A549 (cell line): ENCODE measurements at regions not wholly inside any gene's neighbourhood (a gene's known extent, or its start where the extent isn't known, plus 50 kb on each side); places are given as distances from the start of the nearest gene placed in this dataset.

Source experiments
- ATAC-seq, 2 experiments: fragments of 200-7000 bp in 1 of 2; fragments of >200 bp in 1 of 2; cut with Nextera tagmentation in 1 of 2; cut with Tn5 transposase in 1 of 2; 3 replicates each; pipeline versions ENCODE4 v1.8.0 to v1.9.1; 2018 to 2020; ENCODE audit warnings: mild to moderate bottlenecking in 1 of 2, moderate library complexity in 1 of 2
- CTCF ChIA-PET: fragments of 300-600 bp; sonication (Branson Sonifier 250); formaldehyde crosslinking; extraction: SDS; loops from one replicate; lab custom pipeline; 2021; ENCODE audit warnings: antibody characterized with exemption, inconsistent platforms; lab: Yijun Ruan, JAX
- POLR2A ChIA-PET: fragments of 350-600 bp; formaldehyde crosslinking; extraction: SDS; loops from one replicate; lab custom pipeline; 2021; ENCODE audit warnings: antibody characterized with exemption, inconsistent platforms; lab: Yijun Ruan, JAX
- DNase-seq, 2 experiments: peaks; one replicate each; pipeline versions ENCODE4 v3.0.0 to v3.0.0-alpha.2; 2011 to 2016; ENCODE audit warnings: low read depth in 1 of 2, low spot score in 1 of 2
- FAIRE-seq: peaks from 2 replicates; lab custom pipeline; 2011; peaks lifted over from hg19 to GRCh38; lab: Jason Lieb, UNC
- H3K27ac ChIP-seq, 2 experiments: fragments of >200 bp; sonication (Bioruptor Twin); formaldehyde crosslinking; 3 replicates each; pipeline ENCODE4 v1.5.1; 2016 to 2017
- H3K4me1 ChIP-seq: fragments of >200 bp; sonication (Bioruptor Twin); formaldehyde crosslinking; 3 replicates; pipeline ENCODE4 v1.6.1; 2016
- H3K4me2 ChIP-seq: fragments of >200 bp; sonication (Bioruptor Twin); formaldehyde crosslinking; 3 replicates; pipeline ENCODE4 v1.6.1; 2016
- H3K4me3 ChIP-seq: fragments of >200 bp; sonication (Bioruptor Twin); formaldehyde crosslinking; 3 replicates; pipeline ENCODE4 v1.5.1; 2016
- H3K9me3 ChIP-seq: fragments of >200 bp; sonication (Bioruptor Twin); formaldehyde crosslinking; 3 replicates; pipeline ENCODE4 v1.6.1; 2016
- BHLHE40 ChIP-seq: IDR thresholded peaks from 2 replicates; pipeline ENCODE4 v1.6.1; 2012; ENCODE audit warnings: low read depth, low read length, inconsistent platforms
- CEBPB ChIP-seq, 2 experiments: fragments of >200 bp in 1 of 2; sonication (Bioruptor Twin) in 1 of 2; formaldehyde crosslinking in 1 of 2; IDR thresholded peaks; 2 replicates each; pipeline ENCODE4 v1.6.1; 2012 to 2016
- EP300 ChIP-seq, 2 experiments: fragments of >200 bp; sonication (Bioruptor Twin); formaldehyde crosslinking; IDR thresholded peaks; 2 replicates in 1 of 2; 3 replicates in 1 of 2; pipeline ENCODE4 v1.6.1; 2016 to 2017
- FOSL2 ChIP-seq, 2 experiments: fragments of 450-650 bp in 1 of 2; fragments of >200 bp in 1 of 2; sonication (Bioruptor Twin) in 1 of 2; formaldehyde crosslinking; IDR thresholded peaks; 2 replicates each; pipeline versions ENCODE4 v1.5.0 to v1.6.1; 2016 to 2020; ENCODE audit warnings: mild to moderate bottlenecking in 1 of 2, moderate library complexity in 1 of 2
- GATA3 ChIP-seq: IDR thresholded peaks from 2 replicates; pipeline ENCODE4 v1.6.1; 2012; ENCODE audit warnings: borderline replicate concordance
- HDAC2 ChIP-seq: fragments of 200-600 bp; sonication (generic); IDR thresholded peaks from 2 replicates; pipeline ENCODE4 v1.6.1; 2016
- HEYL ChIP-seq: fragments of 250-450 bp; sonication (Bioruptor Pico); IDR thresholded peaks from 2 replicates; pipeline ENCODE4 v1.8.0; 2021; ENCODE audit warnings: mild to moderate bottlenecking, moderate library complexity
- HOXB13 ChIP-seq: fragments of 250-450 bp; sonication (Bioruptor Pico); IDR thresholded peaks from 2 replicates; pipeline ENCODE4 v1.5.0; 2020; ENCODE audit warnings: low read depth, mild to moderate bottlenecking, moderate library complexity
- HOXB5 ChIP-seq: fragments of 250-450 bp; sonication (Bioruptor Pico); IDR thresholded peaks from 2 replicates; pipeline ENCODE4 v1.5.0; 2020; ENCODE audit warnings: mild to moderate bottlenecking, moderate library complexity
- JUNB ChIP-seq: fragments of >200 bp; sonication (Bioruptor Twin); formaldehyde crosslinking; IDR thresholded peaks from 2 replicates; pipeline ENCODE4 v1.6.1; 2016
- KDM1A ChIP-seq: fragments of 200-600 bp; sonication (generic); IDR thresholded peaks from 2 replicates; pipeline ENCODE4 v1.6.1; 2016; ENCODE audit warnings: low read depth, mild to moderate bottlenecking
- KDM5A ChIP-seq: fragments of 200-600 bp; sonication (generic); IDR thresholded peaks from 2 replicates; pipeline ENCODE4 v1.6.1; 2016; ENCODE audit warnings: antibody characterized with exemption, mild to moderate bottlenecking
- MYC ChIP-seq: IDR thresholded peaks from 2 replicates; pipeline ENCODE4 v1.6.1; 2012; ENCODE audit warnings: mild to moderate bottlenecking, inconsistent platforms, low read length, improper control_type of control experiment, borderline replicate concordance
- NFE2L2 ChIP-seq: fragments of 150-350 bp; conservative IDR thresholded peaks from 2 replicates; pipeline ENCODE4 v1.6.1; 2014; ENCODE audit warnings: low read length
- PHF8 ChIP-seq: fragments of 200-600 bp; sonication (generic); IDR thresholded peaks from 2 replicates; pipeline ENCODE4 v1.6.1; 2016; ENCODE audit warnings: low read depth, mild to moderate bottlenecking, antibody characterized with exemption, moderate library complexity, borderline replicate concordance
- RAD21 ChIP-seq, 2 experiments: fragments of >200 bp in 1 of 2; sonication (Bioruptor Twin) in 1 of 2; formaldehyde crosslinking in 1 of 2; IDR thresholded peaks in 1 of 2; conservative IDR thresholded peaks in 1 of 2; 2 replicates in 1 of 2; 3 replicates in 1 of 2; pipeline ENCODE4 v1.6.1; 2012 to 2018; ENCODE audit warnings: inconsistent platforms in 1 of 2
- RNF2 ChIP-seq: fragments of 200-600 bp; sonication (generic); IDR thresholded peaks from 2 replicates; pipeline ENCODE4 v1.6.1; 2016; ENCODE audit warnings: low read depth, mild to moderate bottlenecking, antibody characterized with exemption, moderate library complexity, borderline replicate concordance
- SMC3 ChIP-seq: fragments of >200 bp; sonication (Bioruptor Twin); formaldehyde crosslinking; IDR thresholded peaks from 3 replicates; pipeline ENCODE4 v1.6.1; 2018; ENCODE audit warnings: inconsistent platforms
- SREBF2 ChIP-seq: fragments of 450-650 bp; IDR thresholded peaks from 2 replicates; pipeline ENCODE4 v1.6.1; 2014; ENCODE audit warnings: mild to moderate bottlenecking, moderate library complexity
- TFCP2L1 ChIP-seq: fragments of 250-450 bp; sonication (Bioruptor Pico); IDR thresholded peaks from 2 replicates; pipeline ENCODE4 v1.5.0; 2021; ENCODE audit warnings: mild to moderate bottlenecking
- ZFP36 ChIP-seq: fragments of 450-650 bp; IDR thresholded peaks from 2 replicates; pipeline ENCODE4 v1.6.1; 2014; ENCODE audit warnings: borderline replicate concordance; ENCODE audit not compliant: partially characterized antibody
- ZSCAN20 ChIP-seq: fragments of 250-450 bp; sonication (Bioruptor Pico); IDR thresholded peaks from 2 replicates; pipeline ENCODE4 v1.8.0; 2022; ENCODE audit warnings: mild to moderate bottlenecking, moderate library complexity
- WGBS: methylation state at CpG from one replicate; pipeline ENCODE4 v1.1.6; 2017; ENCODE audit errors: missing lambda C conversion rate; 5-methylcytosine and 5-hydroxymethylcytosine counted together
- TF ChIP-seq, protein P1 (sequence below): fragments of 250-450 bp; sonication (Bioruptor Pico); IDR thresholded peaks from 2 replicates; pipeline ENCODE4 v1.5.0; 2021; ENCODE audit warnings: mild to moderate bottlenecking, moderate library complexity, borderline replicate concordance
- TF ChIP-seq, protein P2 (sequence below): fragments of >200 bp; sonication (Bioruptor Twin); formaldehyde crosslinking; IDR thresholded peaks from 3 replicates; pipeline ENCODE4 v1.6.1; 2016
- TF ChIP-seq, protein P3 (sequence below): fragments of 250-450 bp; sonication (Bioruptor Pico); IDR thresholded peaks from 2 replicates; pipeline ENCODE4 v1.5.0; 2020; ENCODE audit warnings: low read depth, mild to moderate bottlenecking, moderate library complexity

DNA sequence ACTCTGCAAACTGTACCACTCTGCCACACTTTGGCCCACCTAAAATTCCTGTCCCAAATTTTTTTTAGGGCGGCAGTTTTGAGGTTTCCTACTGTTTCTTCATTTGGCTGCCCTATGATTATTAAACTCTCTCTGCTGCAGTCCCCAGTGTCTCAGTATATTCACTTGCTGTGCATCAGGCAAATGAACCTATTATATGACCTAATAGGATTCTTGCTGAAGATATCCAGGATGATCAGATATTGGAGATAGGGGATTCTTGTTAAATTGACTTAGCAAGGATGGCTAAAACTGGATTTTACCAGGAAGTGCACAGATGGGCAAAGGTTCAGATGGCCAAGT, 410.8 kb upstream of the DDI1 start (continued):
- TF ChIP-seq FOSL2 (IDR thresholded peaks at IDR 0.05): no peak
- no peak for TF ChIP-seq FOSL2 (CRISPR knock-in tag; IDR thresholded peaks at IDR 0.05)
- TF ChIP-seq RAD21 (conservative IDR thresholded peaks at IDR 0.05 in 1 of 2, IDR thresholded peaks at IDR 0.05 in 1 of 2): 0 out of 5 replicates have a peak, but pooled peaks of 1 of the 2 experiments have one; percentile 1
- peak; percentile 74 for TF ChIP-seq HOXB5 (CRISPR knock-in tag)
- TF ChIP-seq, protein P1, sequence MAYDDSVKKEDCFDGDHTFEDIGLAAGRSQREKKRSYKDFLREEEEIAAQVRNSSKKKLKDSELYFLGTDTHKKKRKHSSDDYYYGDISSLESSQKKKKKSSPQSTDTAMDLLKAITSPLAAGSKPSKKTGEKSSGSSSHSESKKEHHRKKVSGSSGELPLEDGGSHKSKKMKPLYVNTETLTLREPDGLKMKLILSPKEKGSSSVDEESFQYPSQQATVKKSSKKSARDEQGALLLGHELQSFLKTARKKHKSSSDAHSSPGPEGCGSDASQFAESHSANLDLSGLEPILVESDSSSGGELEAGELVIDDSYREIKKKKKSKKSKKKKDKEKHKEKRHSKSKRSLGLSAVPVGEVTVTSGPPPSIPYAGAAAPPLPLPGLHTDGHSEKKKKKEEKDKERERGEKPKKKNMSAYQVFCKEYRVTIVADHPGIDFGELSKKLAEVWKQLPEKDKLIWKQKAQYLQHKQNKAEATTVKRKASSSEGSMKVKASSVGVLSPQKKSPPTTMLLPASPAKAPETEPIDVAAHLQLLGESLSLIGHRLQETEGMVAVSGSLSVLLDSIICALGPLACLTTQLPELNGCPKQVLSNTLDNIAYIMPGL (CRISPR knock-in tag): no peak
- no peak for TF ChIP-seq KDM5A
- no peak for TF ChIP-seq SREBF2
- no peak for TF ChIP-seq ZFP36
- TF ChIP-seq JUNB: peak; percentile 17; the same call in 1 of the 2 replicates

DNA sequence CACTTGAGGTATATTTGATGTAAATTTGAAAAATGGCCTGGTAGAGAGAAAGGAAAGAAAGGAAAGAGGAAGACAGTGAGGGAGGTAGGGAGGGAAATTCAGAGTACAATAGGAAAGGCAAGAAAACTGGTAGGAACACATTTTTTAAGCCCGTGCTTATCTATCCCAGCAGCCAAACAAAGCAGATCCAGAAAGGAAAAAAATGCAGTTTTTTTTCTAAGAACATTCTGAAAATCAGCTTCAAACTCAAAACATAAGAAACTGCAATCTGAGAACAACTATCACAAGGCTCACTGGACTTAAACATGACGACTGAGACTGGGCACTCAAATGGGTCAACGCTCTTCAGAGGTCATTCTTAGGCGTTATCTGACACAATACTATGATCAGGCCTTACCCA, 408.3 kb upstream of the DDI1 start:
- CTCF ChIA-PET: no interaction called here
- peaks cover 42% of the 10 kb centered on the region for H3K4me1 ChIP-seq
- no peak for TF ChIP-seq HOXB5 (CRISPR knock-in tag)
- TF ChIP-seq HOXB13 (CRISPR knock-in tag): no peak
- no peak for TF ChIP-seq CEBPB (IDR thresholded peaks at IDR 0.05)
- no peak for TF ChIP-seq PHF8
- TF ChIP-seq ZFP36: no peak
- H3K27ac ChIP-seq: peak overlapping the region; percentile 96 to 99
- H3K9me3 ChIP-seq: peaks cover 57% of the 10 kb centered on the region
- DNase-seq (no peak), ATAC-seq (no peak), FAIRE-seq (no peak)
- no peak overlapping the region for H3K4me2 ChIP-seq
- POLR2A ChIA-PET: no interaction called here
- 94% methylated on average over 4 of the region's 4 CpGs for WGBS
- H3K4me3 ChIP-seq: no peak overlapping the region

DNA sequence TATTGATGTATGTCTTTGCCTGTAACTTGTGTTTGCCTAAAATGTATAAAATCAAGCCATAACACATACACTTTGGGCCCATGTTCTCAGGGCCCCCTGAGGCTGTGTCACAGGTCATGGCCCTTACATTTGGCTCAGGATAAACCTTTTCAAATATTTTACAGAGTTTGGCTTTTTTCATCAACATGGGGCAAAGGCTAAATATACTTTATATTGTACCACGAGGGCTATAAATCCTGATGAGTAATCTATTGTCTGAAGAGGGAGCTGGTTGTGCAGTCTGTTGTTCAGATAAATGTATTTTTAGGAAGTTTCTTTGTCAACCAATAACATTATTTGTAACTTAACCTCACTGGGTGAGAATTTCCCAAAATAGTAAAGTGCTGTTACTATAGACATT, 404.6 kb upstream of the DDI1 start:
- WGBS: 5% methylated on average over 1 of the region's 1 CpG
- TF ChIP-seq HEYL (no peak), HOXB5 (CRISPR knock-in tag) (no peak), NFE2L2 (no peak), BHLHE40 (no peak), TFCP2L1 (CRISPR knock-in tag) (no peak), KDM1A (no peak), ZSCAN20 (CRISPR knock-in tag) (no peak), MYC (no peak)
- TF ChIP-seq, all 56 proteins: peak for 0
- Histone ChIP-seq H3K4me2 (no peak overlapping the region), H3K27ac (peak overlapping the region; percentile 75 to 96), H3K4me1 (peaks cover 25% of the 10 kb centered on the region), H3K4me3 (no peak overlapping the region), H3K9me3 (peaks cover 42% of the 10 kb centered on the region)
- DNase-seq (peak in 1 of 2 experiments; percentile 24), FAIRE-seq (no peak), ATAC-seq (peak in 1 of 2 experiments; percentile 55; a peak in 3 of 6 replicates)
- ChIA-PET CTCF (no interaction called here), POLR2A (no interaction called here)

DNA sequence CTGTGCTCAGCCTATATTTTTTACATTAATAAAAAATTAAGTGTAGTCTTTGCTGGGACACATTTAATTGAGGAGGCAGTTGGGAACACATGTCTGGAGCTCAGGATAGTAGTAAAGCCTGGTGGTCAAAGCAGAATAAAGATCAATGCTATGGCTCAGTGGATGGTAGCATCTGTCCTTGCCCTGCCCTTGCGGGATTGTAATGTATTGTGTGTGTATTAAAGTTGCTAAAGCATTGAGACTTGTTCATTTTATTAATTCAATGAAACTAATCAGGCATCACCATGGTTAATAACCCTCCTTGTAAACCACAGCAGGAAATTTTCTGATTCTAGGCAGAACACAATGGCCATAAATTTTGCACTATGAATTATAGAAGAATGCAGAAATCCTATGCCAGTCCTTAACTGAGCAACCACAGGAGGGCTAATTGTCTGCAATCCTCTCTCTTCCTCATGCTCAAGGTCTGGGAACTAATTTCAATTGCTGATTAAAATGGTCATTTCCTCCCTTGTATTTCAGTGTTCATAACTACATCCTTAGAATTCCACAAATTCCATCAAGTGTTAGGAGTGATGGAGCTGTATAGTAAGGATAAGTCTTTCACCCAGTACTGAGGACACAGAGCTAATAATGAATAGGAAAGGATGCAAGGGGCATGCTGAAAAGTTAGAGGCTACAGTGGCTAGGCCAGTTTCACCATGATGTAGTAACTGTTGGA, 403.2 kb upstream of the DDI1 start:
- DNase-seq (no peak), ATAC-seq (peak in 1 of 2 experiments; percentile 66; a peak in 3 of 6 replicates), FAIRE-seq (no peak)
- H3K4me1 ChIP-seq: peaks cover 33% of the 10 kb centered on the region
- peak overlapping the region; percentile 76 to 96 for H3K27ac ChIP-seq
- H3K4me2 ChIP-seq: no peak overlapping the region
- ChIA-PET CTCF (no interaction called here), POLR2A (no interaction called here)
- no peak overlapping the region for H3K4me3 ChIP-seq
- TF ChIP-seq RNF2: no peak
- TF ChIP-seq, protein P2, sequence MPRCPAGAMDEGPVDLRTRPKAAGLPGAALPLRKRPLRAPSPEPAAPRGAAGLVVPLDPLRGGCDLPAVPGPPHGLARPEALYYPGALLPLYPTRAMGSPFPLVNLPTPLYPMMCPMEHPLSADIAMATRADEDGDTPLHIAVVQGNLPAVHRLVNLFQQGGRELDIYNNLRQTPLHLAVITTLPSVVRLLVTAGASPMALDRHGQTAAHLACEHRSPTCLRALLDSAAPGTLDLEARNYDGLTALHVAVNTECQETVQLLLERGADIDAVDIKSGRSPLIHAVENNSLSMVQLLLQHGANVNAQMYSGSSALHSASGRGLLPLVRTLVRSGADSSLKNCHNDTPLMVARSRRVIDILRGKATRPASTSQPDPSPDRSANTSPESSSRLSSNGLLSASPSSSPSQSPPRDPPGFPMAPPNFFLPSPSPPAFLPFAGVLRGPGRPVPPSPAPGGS: no peak
- TF ChIP-seq, protein P3, sequence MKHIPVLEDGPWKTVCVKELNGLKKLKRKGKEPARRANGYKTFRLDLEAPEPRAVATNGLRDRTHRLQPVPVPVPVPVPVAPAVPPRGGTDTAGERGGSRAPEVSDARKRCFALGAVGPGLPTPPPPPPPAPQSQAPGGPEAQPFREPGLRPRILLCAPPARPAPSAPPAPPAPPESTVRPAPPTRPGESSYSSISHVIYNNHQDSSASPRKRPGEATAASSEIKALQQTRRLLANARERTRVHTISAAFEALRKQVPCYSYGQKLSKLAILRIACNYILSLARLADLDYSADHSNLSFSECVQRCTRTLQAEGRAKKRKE (CRISPR knock-in tag): no peak
- no peak for TF ChIP-seq EP300 (IDR thresholded peaks at IDR 0.05)
- no peak for TF ChIP-seq HDAC2
- no peak for TF ChIP-seq HEYL
- TF ChIP-seq GATA3: no peak
- no peak for TF ChIP-seq SMC3
- 90% methylated on average over 1 of the region's 1 CpG for WGBS
- H3K9me3 ChIP-seq: peaks cover 28% of the 10 kb centered on the region
